GM21423 (cell line): ENCODE measurements at regions not wholly inside any gene's neighbourhood (a gene's known extent, or its start where the extent isn't known, plus 50 kb on each side); places are given as distances from the start of the nearest gene placed in this dataset.

Source experiments
- ATAC-seq: cut with Tn5 transposase; IDR thresholded peaks from one replicate; pipeline ENCODE4 v1.9.1; 2021; ENCODE audit warnings: mild to moderate bottlenecking, moderate library complexity; ENCODE audit not compliant: unreplicated experiment

GRCh38 chr2:189364607-189365006 lies 76.7 kb upstream of the WDR75 start:
- ATAC-seq: no peak

- ATAC-seq: no peak
Observed at GRCh38 chr2:189366349-189366748, 74.9 kb upstream of the WDR75 start.

GRCh38 chr2:189367343-189367742 lies 73.9 kb upstream of the WDR75 start:
- ATAC-seq: no peak

- ATAC-seq: no peak
Observed at GRCh38 chr2:189369566-189369965, 71.7 kb upstream of the WDR75 start.

- ATAC-seq: no peak
Observed at GRCh38 chr2:189370719-189371118, 70.6 kb upstream of the WDR75 start.

GRCh38 chr2:189372688-189373257 lies 68.5 kb upstream of the WDR75 start:
- no peak for ATAC-seq

GRCh38 chr2:189374481-189374880 lies 66.8 kb upstream of the WDR75 start:
- ATAC-seq: no peak

GRCh38 chr2:189375842-189376241 lies 65.4 kb upstream of the WDR75 start:
- no peak for ATAC-seq

GRCh38 chr2:189379287-189379630 lies 62.0 kb upstream of the WDR75 start:
- no peak for ATAC-seq

- no peak for ATAC-seq
Observed at GRCh38 chr2:189379731-189380261, 61.5 kb upstream of the WDR75 start.

- no peak for ATAC-seq
Observed at GRCh38 chr2:189382668-189383067, 58.6 kb upstream of the WDR75 start.

GRCh38 chr2:189386741-189387140 lies 54.5 kb upstream of the WDR75 start:
- ATAC-seq: no peak

GRCh38 chr2:189391201-189391600 lies 50.1 kb upstream of the WDR75 start:
- no peak for ATAC-seq
